ENCODE measurements at regions not wholly inside any gene's neighbourhood (a gene's known extent, or its start where the extent isn't known, plus 50 kb on each side); places are given as distances from the start of the nearest gene placed in this dataset.

DNA sequence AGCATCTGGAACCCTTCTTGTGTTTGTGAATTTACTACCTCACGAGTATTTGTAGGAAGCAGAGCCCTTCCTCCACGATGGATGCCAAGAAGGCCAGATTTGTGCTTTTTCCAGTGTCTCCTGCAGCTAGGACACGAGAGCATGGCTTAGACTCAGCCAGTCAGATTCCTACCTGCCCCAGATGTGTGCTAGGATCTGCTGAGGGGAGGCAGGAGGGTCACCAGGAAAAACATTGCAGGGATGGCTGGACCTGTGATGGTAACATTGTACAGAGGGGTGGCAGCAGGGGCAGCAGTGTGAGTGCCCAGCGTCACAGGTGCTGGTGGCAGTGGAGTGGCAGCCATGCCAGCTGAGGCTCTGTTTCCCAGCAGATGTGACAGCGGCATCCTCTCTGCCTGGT lies 285.3 kb downstream of the FAM43A start:
- intact Hi-C loops (cut with micrococcal nuclease): no loop called here
- ATAC-seq (no peak), DNase-seq (no peak)

DNA sequence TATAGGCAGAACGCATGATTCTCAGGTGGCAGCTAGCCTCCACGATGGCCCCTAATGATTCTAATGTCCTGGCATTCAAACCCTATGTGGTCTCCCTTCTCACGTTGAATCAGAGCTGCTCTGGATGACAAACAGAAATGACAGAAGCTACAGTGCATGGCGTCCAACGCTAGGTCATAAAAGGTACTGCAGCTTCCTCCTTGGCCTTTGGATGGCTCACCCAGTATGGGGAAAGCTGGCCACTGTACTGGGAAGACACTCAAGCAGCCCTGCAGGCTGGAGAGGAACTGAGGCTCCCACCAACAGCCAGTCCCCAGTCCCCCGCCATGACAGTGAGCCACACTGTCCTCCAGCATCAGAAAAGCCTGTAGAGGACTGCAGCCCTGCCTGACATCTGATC lies 286.3 kb downstream of the FAM43A start:
- DNase-seq (no peak), ATAC-seq (no peak)
- intact Hi-C loops (cut with micrococcal nuclease): no loop called here

DNA sequence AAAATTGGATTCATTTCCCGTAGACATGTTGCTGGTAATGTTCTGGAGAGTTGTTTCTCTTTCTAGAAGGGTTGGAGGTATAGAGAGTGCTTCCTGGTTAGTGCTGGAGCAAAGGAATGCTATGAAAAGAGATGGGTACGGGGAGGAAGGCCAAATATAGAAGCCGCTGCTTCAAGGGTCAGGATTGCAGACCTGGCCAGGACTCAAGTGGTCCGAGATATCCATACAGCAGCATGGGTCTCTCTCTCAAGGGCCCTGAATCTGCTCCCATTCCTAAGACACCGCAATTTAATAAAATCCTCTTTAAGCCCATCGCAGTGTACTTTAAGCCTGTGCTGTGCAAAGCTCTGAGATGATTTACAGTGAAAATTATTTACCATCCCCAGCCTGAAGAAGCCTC lies 287.0 kb downstream of the FAM43A start:
- DNase-seq: no peak
- ATAC-seq: no peak
- intact Hi-C loops (cut with micrococcal nuclease): no loop called here

DNA sequence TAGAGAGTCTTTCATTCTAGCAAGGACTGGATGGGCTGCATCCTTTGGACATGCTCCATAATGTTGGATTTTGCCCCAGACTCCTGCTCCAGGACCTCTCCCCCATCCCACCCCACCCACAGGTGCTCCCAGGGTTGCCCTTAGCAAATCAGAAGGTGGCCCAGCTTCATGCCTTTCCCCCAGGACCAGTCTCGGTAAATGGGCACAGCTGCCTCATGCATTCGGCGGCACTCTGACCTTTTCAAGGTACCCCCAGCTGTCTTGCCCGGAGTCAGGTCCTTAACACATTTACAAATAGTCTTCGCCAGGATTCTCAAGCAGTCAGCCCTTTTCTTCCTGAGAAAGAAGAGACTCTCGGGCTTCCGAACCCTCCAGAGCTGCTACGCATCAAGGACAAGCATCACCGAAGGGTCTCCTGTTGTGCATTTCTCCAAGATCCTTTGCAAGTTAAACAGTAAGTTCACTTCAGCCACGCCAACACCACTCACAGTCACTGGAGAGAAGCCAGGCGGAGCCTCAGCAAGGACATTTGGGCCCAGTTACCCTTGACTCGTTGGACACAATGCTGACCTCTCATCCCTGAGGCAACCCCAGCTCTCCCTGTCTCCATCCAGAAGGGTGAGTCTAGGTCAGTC lies 287.8 kb downstream of the FAM43A start:
- ATAC-seq (no peak), DNase-seq (no peak)
- intact Hi-C loops (cut with micrococcal nuclease): no loop called here

DNA sequence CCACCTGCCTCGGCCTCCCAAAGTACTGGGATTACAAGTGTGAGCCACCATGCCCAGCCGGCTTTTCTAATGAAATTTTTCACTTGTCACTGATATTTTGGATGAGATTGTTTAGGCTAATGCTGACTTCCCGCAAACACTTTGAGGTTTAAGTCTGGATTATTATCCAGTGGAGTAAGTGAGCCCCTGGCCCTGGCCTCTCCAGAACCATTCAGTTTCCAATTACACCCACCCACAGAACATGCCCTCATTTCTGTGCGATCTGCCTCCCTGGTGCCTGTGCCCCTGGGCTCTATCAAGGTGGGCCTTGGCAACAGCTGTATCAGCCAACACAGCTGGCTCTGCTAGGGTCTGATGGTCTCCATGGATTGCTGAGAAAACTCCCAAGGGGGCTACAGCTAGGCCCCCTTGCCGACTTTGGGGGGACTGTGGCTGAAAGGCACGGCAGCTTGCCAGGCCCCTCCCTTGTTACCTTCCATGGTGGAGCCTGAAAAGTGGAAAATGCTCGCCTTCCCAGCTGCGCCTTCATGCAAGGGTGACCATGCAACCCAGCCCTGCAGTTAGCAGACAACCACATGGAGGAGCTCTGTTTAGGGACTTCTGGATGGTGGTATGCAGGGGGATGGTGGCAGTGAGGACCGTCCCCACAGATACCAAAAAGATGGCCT lies 288.9 kb downstream of the FAM43A start:
- DNase-seq (no peak), ATAC-seq (no peak)
- intact Hi-C loops (cut with micrococcal nuclease): no loop called here

DNA sequence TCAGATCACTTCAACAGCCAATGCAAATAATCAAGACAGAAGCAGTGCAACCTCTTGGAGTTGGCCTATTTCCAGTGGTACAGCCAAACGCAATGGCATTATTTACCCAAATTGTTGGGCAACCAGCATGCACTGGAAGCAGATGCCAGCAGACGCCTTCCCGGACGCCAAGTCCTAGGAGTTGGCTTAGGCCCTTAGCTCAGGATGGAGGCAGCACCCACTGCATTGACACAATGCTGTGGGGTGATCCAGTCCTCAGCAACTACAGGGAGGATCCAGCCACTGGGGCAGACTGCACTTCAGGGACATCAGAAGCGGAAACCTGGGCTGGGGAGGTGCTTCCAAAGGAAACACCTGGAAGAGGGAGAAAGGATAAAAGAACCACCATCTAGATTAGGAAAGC lies 290.4 kb downstream of the FAM43A start:
- intact Hi-C loops (cut with micrococcal nuclease): no loop called here
- ATAC-seq (peak; percentile 19), DNase-seq (no peak)

DNA sequence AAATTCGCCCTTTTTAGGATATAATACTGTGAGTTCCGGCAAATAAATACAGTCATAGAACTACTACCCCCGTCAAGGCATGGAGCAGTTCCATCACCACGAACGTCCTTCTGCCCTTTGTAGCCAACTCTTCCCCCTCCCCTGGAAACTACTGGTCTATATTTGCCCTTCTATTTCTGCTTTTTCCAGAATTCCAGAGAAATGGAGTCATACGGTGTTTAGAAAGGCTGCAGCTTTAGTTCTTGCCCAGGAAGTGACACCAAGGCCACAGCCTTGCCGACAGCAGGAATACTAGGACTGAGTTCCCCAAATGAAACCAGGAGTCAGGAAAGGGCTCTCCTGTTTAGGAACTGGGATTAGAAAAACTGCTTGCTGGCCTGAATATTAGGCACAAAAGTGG lies 291.2 kb downstream of the FAM43A start:
- DNase-seq (no peak), ATAC-seq (no peak)
- intact Hi-C loops (cut with micrococcal nuclease): no loop called here

DNA sequence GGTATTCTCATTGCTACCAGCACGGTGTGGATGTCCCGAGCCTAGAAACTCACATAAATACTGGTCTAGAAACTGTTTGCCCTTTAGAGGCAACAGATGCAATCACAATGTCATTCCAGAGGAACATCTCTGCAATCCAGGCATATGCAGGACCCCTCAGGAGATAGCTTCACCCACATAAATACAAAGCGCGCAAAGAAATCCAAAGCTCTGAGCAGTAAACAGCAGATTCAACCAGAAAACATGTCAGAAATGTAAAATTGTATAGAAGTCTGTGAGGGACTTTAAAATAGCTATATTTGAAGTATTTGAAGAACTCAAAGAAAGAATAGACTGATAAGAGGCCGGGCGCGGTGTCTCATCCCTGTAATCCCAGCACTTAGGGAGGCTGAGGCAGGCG lies 291.7 kb downstream of the FAM43A start:
- intact Hi-C loops (cut with micrococcal nuclease): no loop called here
- ATAC-seq (no peak), DNase-seq (no peak)

DNA sequence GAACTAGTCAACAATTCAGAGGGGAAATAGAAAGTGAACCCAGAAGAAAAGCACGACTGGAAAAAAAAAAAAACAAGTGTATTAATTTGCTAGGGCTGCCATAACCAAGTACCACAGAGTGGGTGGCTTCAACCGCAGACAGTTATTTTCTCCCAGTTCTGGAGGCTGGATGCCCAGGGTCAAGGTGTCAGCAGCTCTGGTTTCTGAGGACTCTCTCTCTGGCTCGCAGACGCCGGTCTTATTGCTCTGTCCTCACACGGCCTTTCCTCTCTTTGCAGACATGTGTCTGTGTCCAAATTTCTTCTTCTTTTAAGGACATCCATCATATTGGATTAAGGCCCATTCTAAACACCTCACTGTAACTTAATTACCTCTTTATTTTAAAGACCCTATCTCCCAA lies 291.8 kb downstream of the XXYLT1 start:
- ATAC-seq: no peak
- intact Hi-C loops (cut with micrococcal nuclease): no loop called here
- DNase-seq: no peak

DNA sequence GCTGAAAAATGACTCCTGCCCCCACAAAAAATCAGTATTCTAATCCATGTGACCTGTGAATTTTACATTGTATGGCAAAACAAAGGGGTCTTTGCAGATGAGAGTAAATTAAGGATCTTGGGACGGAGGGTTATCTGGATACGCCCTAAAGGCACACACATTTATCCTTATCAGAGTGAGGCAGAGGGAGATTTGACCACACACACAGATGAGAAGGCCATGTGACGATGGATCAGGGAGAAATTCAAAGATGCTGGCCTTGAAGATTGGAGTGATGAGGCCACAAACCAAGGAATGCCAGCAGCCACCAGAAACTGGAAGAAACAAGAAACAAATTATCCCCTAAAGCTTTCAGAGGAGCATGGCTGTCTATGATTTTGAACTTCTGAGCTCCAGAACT lies 288.5 kb downstream of the XXYLT1 start:
- DNase-seq (no peak), ATAC-seq (no peak)
- intact Hi-C loops (cut with micrococcal nuclease): no loop called here

DNA sequence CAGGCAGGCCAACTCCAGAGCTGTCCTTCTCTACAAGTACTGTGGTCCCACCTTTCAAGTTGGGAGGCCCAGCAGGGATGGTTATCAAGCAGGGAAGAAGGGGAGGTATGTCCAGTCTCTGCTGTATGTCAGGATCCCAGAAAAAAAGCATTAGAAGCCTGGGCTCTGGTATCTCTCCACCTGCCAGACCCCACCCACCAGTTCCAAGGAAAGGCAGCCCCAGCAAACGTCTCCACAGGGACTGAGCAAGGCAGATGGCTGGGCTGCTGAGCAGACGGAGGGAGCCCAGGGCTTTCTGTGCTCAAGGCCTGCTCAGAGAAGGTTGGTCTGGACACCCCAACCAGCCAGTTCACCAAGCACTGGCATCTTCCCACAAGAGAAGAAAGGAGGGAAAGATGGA lies 287.8 kb downstream of the XXYLT1 start:
- DNase-seq (no peak), ATAC-seq (no peak)
- intact Hi-C loops (cut with micrococcal nuclease): no loop called here

DNA sequence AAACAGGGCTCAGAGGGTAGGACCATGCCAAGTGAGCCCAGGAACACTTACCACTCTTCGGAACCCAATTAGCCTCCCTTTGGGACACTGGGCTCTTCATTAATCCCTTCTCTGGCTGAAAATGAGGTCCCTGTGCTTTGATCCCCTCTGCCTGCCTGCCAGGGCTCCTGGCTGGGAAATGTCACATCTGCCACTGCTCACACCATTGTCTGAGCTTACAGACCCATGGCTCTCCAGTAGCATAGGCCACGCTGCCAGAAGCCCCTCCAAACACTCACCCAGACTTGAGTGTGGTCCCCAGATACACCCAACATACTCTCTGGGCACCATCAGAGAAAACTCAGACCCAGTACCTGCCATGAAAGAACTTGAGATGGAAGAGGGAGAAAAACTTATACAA lies 287.3 kb downstream of the XXYLT1 start:
- DNase-seq: no peak
- intact Hi-C loops (cut with micrococcal nuclease): no loop called here
- ATAC-seq: no peak

DNA sequence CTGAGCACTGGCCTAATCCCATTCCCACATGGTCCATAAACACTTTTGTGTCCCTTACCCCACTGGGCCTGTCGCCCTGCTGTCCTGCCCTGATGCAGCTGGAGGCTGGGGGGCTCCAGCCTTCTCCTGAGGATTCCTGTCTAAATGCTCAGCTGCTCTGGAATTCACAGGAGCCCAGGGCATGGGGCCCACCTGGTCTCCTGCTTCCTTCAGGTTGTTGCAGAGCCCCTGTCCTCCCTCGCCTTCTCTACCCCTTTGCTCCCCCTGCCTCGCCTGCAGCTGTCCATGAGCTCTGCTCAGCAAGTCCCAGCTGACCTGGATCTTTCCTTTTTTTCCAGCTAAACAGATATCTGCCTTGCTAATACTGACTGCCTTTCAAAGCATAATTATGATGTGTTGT lies 286.9 kb downstream of the XXYLT1 start:
- intact Hi-C loops (cut with micrococcal nuclease): no loop called here
- ATAC-seq (no peak), DNase-seq (no peak)

DNA sequence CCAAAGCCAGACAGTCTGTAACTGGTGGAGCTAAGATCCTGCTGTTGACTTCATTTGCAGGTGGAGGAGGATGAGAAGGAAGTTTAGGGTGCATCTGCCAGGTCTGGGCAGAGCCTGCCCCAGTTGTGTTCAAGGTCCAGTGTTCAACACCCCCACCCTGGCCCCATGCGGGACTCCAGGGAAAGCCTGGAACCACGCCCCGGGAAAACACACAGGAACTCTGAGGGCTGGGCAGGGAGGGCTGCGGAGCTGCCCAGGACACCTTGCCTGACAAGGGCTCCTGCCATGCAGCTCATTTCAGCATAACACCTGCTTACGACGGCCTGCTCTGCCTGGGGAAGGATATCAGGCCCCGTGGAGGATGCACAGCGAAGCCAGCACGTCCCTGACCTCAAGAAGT lies 286.3 kb downstream of the XXYLT1 start:
- ATAC-seq (no peak), DNase-seq (no peak)
- intact Hi-C loops (cut with micrococcal nuclease): no loop called here

DNA sequence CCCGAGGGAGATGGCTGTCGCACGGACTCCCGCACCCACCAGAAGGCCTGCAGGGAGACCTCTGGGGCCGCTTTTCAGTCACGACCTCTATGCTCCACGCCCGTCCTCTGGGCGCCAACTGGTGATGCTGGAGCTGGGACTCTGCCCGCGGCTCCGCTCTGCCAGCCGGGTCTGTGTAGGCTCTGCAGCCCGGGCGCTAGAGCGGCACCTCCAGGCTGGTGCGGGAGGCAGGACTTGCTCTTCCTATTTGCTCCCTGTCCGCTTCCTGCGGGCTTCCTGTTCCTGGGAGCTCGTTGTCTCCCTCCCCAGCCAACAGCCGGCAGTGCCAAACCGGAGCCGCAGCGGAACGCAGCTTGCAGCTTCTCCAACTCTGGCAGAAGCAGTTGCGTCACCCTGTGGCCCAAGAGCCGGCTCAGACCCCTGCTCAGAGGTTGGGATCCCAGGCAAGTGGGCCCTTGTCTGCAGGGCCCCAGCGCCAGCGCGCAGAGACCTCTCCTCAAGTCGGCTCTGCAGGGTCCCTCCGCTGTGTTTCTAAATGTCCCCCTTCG lies 285.9 kb downstream of the XXYLT1 start:
- ATAC-seq (peak; percentile 95), DNase-seq (peak; percentile 87)
- intact Hi-C loops (cut with micrococcal nuclease): no loop called here

DNA sequence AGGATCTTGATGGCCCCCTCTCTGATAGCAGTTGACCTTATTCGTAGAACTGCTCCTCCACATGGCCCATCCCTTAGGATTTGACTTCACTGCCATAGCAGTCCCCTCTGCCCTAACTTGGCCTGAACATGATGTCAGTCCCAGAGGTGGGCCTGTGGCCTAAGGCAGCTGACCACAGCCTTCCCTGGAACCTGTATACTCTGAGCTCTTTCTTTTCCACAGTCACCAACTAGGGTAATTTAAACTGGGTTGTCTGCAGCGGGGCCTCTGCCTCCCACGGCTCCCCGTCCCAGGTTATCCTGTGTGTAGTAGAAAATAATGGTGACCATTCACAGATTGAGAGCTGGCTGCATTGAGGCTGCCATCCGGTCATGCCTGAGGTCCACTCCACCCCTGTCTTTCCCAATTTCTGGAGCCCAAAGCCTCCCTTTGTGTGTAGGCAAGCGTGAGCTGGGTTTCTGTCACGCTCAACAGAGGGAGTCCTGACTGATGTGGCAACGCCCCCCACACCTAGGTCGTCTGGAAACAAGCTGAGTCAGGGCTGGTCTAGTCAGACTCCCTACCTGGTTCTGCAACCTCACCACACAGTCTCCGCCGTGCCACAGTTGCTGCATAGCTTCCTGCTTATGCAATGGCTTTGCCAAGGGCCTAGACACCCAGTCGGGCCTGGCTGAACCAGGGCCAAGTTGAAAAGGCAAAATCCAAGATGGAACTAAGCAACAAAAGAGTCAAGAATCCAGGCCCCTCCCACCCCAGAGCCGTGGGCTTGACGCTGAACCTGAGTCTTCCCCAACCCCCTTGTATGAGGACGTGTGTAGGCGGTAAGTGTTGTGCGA lies 284.5 kb downstream of the XXYLT1 start:
- intact Hi-C loops (cut with micrococcal nuclease): no loop called here
- ATAC-seq (no peak), DNase-seq (no peak)

DNA sequence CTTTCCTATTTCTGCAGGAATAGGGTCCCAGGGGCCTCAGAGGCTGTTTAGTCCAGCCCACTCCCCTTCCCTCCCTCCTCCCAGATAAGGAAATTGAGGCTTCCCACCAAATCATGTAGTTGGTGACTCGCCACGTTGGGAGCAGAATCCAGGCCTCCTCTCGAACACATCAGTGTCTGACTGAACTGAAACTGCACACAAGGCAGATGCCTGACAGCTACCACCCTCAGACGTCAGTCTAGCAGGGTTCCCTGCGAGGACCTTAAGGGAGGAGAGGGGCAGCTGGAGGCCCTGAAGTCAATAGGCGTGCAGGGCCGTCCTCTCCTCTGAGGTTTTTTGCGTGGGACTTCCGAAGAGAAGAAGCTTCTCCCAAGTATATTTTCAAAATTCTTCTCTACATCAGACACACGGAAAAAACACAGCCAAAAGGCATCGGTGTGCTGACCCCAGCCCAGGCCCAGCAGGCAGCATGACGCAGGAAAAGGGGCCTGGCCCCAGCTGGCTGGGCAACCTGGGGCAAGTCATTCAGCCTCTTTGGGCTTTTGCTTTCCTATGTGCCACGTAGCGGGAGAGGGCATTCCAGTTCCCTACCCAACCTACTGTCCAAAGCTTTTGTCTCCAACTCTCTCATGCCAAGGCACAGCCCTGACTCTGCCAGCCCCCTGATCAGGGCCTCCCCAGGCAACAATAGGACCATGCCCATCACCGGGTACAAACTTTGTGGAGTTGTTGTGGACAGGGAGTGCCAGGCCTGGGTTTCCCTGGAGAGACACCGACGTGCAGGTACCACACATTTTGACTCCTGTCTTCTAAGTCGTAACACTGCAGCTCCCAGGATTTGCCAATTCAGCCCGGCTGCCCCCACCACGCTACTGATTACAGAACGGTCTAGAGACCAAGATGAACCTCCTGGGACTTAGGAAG lies 283.1 kb downstream of the XXYLT1 start:
- no peak for ATAC-seq
- no peak for DNase-seq
- intact Hi-C loops (cut with micrococcal nuclease): no loop called here

DNA sequence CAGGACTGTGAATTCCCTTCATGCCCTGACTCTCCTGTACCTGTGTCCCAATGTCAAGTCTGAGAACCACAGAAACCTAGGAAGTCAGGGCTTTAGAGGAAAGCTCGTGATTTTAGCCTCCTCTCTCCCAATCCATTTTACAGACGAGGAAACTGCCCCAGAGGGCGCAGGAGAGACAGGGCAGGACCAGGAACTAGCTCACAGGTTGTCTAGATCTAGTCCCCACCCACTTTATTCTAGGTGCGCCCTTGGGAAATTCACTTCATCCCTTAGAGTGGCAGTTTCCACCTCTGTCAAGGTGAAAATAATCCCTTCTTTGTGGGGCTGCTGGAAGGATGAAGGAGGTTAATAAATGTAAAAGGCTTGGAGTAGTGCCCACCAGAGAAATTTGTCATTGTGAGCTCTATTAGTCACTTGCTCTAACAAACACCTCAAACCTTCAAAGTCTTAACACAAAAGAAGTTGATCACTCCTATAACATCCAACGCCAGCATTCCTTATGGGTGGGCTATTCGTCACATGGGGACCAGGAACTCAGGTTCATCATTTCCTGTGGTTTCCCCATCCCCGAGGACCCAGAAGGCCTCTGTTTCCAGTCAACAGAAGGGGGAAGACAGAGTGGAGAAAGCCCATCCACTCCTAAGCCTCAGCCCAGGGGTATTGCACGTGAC lies 282.3 kb downstream of the XXYLT1 start:
- DNase-seq: no peak
- ATAC-seq: no peak
- intact Hi-C loops (cut with micrococcal nuclease): no loop called here

DNA sequence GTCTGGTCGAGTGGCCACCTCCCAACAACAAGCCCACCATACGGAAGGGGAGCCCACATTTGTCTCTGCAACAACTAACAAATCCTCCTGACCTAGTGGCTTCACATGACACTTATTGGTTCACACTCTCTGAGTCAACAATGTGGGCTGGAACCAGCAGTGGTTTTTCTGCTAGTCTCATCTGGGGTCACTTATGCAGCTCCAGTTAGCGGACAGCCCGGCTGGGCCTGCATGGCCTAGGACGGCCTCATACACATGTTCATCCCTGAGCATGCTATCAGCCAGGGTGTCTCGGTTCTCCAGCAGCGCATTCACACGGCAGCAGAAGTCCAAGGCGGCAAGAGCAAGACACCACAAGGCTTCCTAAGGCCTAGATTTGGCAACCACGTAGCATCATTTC lies 281.7 kb downstream of the XXYLT1 start:
- intact Hi-C loops (cut with micrococcal nuclease): no loop called here
- DNase-seq (no peak), ATAC-seq (no peak)
